ENCODE measurements at regions not wholly inside any gene's neighbourhood (a gene's known extent, or its start where the extent isn't known, plus 50 kb on each side); places are given as distances from the start of the nearest gene placed in this dataset.

DNA sequence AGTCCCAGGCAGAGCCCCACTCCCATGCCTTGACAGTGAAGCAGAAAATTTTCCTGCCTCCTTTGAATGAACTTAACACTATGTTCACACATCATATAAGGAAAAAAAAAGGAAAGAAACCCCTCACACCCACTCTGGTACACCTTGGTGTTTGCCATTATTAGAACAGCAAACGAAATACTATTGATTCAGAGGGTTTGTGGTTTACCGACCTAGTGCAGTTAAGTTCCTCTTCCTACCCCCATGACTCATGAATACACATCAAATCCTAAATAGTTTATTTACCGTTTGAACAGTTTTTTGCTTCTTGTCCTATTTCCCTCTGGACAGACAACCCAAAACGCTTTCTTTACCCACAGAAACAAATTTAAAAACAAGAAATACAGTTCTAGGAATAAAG lies 237.7 kb downstream of the FOXA2 start:
- WGBS (ENCODE audit: extremely low coverage, insufficient read length, low lambda C conversion rate), result no CpG with 5 or more reads among the region's 4 CpGs
- Histone ChIP-seq H3K79me1 (ENCODE audit: insufficient read depth, low read depth, low read length, poor library complexity, severe bottlenecking) (no peaks in the 10 kb centered on the region), H3K18ac (ENCODE audit: insufficient read length, low read depth, low read length) (no peak overlapping the region), H3K79me2 (ENCODE audit: insufficient read depth, low read length) (no peaks in the 10 kb centered on the region), H3K27me3 (ENCODE audit: insufficient read depth, low read length) (no peaks in the 10 kb centered on the region), H3K23me2 (ENCODE audit: insufficient read length, low read depth, low read length, poor library complexity, severe bottlenecking) (no peaks in the 10 kb centered on the region), H2BK15ac (ENCODE audit: low read depth, low read length) (no peak overlapping the region), H2BK12ac (ENCODE audit: insufficient read length, low read depth, low read length) (no peak overlapping the region), H2BK120ac (ENCODE audit: low read depth, low read length, poor library complexity, severe bottlenecking) (no peak overlapping the region), H2BK5ac (ENCODE audit: insufficient read length, low read length) (no peak overlapping the region), H4K91ac (ENCODE audit: insufficient read length, low read depth, low read length) (no peak overlapping the region), H3K56ac (ENCODE audit: insufficient read length, low read depth, low read length) (no peak overlapping the region), H3K4ac (ENCODE audit: low read depth, low read length) (no peak overlapping the region), H3K23ac (ENCODE audit: insufficient read length, low read depth, low read length) (no peak overlapping the region), H4K5ac (ENCODE audit: insufficient read length, low read depth, low read length) (no peak overlapping the region), H3T11ph (ENCODE audit: low read length) (no peak overlapping the region), H2AFZ (ENCODE audit: low read length) (no peak overlapping the region), H3K14ac (ENCODE audit: insufficient read depth, low read length) (no peak overlapping the region), H2AK5ac (ENCODE audit: insufficient read length, low read length) (no peak overlapping the region), H3K9ac (ENCODE audit: extremely low read depth, insufficient read length, low read length) (no peak overlapping the region), H3K27ac (ENCODE audit: insufficient read length, low read depth, low read length) (no peak overlapping the region), H4K20me1 (ENCODE audit: control insufficient read depth, insufficient read depth, insufficient read length) (no peaks in the 10 kb centered on the region), H3K4me2 (ENCODE audit: insufficient read depth, insufficient read length, low read length) (no peak overlapping the region), H4K8ac (replicated peaks; ENCODE audit: insufficient read length, low read depth, low read length) (no peak overlapping the region), H2BK20ac (ENCODE audit: low read depth, low read length, poor library complexity, severe bottlenecking) (no peak overlapping the region), H3K4me1 (ENCODE audit: insufficient read depth, low read length) (no peaks in the 10 kb centered on the region), H3K9me3 (ENCODE audit: control insufficient read depth, low read depth, low read length) (no peaks in the 10 kb centered on the region)
- peaks cover 39% of the 10 kb centered on the region for H3K27me3 Mint-ChIP-seq (ENCODE audit: low read depth)
- no peak overlapping the region for H3K27ac Mint-ChIP-seq
- H3K4me1 Mint-ChIP-seq, result no peaks in the 10 kb centered on the region
- no peak for DNase-seq
- H3K36me3 Mint-ChIP-seq (ENCODE audit: insufficient read depth in 1 of 3, low read depth in 3 of 3), result no peaks in the 10 kb centered on the region
- no peak overlapping the region for H3K4me3 Mint-ChIP-seq
- TF ChIP-seq, protein P1, sequence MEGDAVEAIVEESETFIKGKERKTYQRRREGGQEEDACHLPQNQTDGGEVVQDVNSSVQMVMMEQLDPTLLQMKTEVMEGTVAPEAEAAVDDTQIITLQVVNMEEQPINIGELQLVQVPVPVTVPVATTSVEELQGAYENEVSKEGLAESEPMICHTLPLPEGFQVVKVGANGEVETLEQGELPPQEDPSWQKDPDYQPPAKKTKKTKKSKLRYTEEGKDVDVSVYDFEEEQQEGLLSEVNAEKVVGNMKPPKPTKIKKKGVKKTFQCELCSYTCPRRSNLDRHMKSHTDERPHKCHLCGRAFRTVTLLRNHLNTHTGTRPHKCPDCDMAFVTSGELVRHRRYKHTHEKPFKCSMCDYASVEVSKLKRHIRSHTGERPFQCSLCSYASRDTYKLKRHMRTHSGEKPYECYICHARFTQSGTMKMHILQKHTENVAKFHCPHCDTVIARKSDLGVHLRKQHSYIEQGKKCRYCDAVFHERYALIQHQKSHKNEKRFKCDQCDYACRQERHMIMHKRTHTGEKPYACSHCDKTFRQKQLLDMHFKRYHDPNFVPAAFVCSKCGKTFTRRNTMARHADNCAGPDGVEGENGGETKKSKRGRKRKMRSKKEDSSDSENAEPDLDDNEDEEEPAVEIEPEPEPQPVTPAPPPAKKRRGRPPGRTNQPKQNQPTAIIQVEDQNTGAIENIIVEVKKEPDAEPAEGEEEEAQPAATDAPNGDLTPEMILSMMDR (conservative IDR thresholded peaks at IDR 0.05), result no peak
- H3K9me3 Mint-ChIP-seq, result no peaks in the 10 kb centered on the region

Data from H9 (cell line).